ENCODE measurements at regions not wholly inside any gene's neighbourhood (a gene's known extent, or its start where the extent isn't known, plus 50 kb on each side); places are given as distances from the start of the nearest gene placed in this dataset.

DNA sequence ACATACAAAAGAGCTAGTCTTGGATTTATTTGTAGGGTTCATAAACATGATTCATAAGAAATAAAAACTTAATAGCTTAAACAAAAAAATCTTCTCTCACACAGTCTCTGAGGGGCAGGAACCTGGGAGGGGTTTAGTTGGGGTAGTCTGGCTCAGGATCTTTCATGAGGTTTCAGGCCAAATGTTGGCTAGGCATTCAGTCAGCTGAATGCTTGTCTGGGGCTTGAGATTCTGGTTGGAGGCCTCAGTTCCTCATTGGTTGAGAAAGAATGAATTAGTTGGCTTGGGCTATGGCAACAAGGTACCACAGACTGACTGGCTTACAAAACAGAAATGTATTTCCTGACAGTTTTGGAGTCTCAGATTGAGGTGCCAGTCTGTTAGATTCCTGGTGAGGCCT is 74.3 kb downstream of the ANKRD7 start:
- no peaks in the 10 kb centered on the region for H3K9me2 ChIP-seq (ENCODE audit: insufficient read depth, low read length)
- H3K9me3 ChIP-seq (ENCODE audit: low read length): no peaks in the 10 kb centered on the region
- H3K4me3 ChIP-seq (ENCODE audit: low read length): no peak overlapping the region
- H3K27ac ChIP-seq (ENCODE audit: low read length): no peak overlapping the region
- no peaks in the 10 kb centered on the region for H3K27me3 ChIP-seq (ENCODE audit: insufficient read depth, low read depth, low read length)
- H3K9ac ChIP-seq (ENCODE audit: low read length): no peak overlapping the region
- TF ChIP-seq MXI1 (conservative IDR thresholded peaks at IDR 0.05; ENCODE audit: poor library complexity, severe bottlenecking): no peak
- TF ChIP-seq TAF1 (IDR thresholded peaks at IDR 0.05; ENCODE audit: low read depth): no peak
- TF ChIP-seq, protein P1, sequence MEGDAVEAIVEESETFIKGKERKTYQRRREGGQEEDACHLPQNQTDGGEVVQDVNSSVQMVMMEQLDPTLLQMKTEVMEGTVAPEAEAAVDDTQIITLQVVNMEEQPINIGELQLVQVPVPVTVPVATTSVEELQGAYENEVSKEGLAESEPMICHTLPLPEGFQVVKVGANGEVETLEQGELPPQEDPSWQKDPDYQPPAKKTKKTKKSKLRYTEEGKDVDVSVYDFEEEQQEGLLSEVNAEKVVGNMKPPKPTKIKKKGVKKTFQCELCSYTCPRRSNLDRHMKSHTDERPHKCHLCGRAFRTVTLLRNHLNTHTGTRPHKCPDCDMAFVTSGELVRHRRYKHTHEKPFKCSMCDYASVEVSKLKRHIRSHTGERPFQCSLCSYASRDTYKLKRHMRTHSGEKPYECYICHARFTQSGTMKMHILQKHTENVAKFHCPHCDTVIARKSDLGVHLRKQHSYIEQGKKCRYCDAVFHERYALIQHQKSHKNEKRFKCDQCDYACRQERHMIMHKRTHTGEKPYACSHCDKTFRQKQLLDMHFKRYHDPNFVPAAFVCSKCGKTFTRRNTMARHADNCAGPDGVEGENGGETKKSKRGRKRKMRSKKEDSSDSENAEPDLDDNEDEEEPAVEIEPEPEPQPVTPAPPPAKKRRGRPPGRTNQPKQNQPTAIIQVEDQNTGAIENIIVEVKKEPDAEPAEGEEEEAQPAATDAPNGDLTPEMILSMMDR (IDR thresholded peaks at IDR 0.05; ENCODE audit: poor library complexity, severe bottlenecking): no peak
- TF ChIP-seq RAD21 (conservative IDR thresholded peaks at IDR 0.05): no peak
- no peak for TF ChIP-seq EZH2 (IDR thresholded peaks at IDR 0.05; ENCODE audit: borderline replicate concordance, insufficient read depth, low read length, poor library complexity, severe bottlenecking)
- TF ChIP-seq, protein P2, sequence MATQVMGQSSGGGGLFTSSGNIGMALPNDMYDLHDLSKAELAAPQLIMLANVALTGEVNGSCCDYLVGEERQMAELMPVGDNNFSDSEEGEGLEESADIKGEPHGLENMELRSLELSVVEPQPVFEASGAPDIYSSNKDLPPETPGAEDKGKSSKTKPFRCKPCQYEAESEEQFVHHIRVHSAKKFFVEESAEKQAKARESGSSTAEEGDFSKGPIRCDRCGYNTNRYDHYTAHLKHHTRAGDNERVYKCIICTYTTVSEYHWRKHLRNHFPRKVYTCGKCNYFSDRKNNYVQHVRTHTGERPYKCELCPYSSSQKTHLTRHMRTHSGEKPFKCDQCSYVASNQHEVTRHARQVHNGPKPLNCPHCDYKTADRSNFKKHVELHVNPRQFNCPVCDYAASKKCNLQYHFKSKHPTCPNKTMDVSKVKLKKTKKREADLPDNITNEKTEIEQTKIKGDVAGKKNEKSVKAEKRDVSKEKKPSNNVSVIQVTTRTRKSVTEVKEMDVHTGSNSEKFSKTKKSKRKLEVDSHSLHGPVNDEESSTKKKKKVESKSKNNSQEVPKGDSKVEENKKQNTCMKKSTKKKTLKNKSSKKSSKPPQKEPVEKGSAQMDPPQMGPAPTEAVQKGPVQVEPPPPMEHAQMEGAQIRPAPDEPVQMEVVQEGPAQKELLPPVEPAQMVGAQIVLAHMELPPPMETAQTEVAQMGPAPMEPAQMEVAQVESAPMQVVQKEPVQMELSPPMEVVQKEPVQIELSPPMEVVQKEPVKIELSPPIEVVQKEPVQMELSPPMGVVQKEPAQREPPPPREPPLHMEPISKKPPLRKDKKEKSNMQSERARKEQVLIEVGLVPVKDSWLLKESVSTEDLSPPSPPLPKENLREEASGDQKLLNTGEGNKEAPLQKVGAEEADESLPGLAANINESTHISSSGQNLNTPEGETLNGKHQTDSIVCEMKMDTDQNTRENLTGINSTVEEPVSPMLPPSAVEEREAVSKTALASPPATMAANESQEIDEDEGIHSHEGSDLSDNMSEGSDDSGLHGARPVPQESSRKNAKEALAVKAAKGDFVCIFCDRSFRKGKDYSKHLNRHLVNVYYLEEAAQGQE (IDR thresholded peaks at IDR 0.05; ENCODE audit: borderline replicate concordance): no peak
- H4K20me1 ChIP-seq (ENCODE audit: insufficient read depth): no peaks in the 10 kb centered on the region
- no peak overlapping the region for H2AFZ ChIP-seq (ENCODE audit: low read depth, low read length)
- no peaks in the 10 kb centered on the region for H3K36me3 ChIP-seq (ENCODE audit: insufficient read depth, low read length)
- no peaks in the 10 kb centered on the region for H3F3A ChIP-seq (ENCODE audit: insufficient read depth, low read length, poor library complexity, severe bottlenecking)
- no peaks in the 10 kb centered on the region for H3K79me2 ChIP-seq (replicated peaks; ENCODE audit: insufficient read depth, low read length)
- H3K4me2 ChIP-seq (ENCODE audit: low read length): no peak overlapping the region

DNA sequence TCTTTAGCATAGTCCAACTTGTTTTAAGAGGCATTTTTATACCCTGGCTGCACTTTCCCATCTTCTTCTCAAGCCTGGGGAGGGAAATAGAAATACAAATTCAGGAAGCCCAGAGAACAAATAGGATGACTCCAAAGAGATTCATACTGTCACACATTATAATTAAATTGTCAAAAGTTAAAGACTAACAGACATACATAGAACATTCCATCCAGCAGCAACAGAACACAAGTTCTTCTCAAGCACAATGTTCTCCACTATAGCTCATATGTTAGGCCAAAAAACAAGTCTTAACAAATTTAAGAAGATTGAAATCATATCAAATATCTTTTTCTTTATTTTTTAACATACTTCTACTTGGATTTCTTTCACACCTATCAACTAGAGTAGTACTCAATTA is 75.7 kb downstream of the ANKRD7 start:
- no peak for TF ChIP-seq EP300 (conservative IDR thresholded peaks at IDR 0.05; ENCODE audit: poor library complexity, severe bottlenecking)
- no peak for TF ChIP-seq SMC3 (conservative IDR thresholded peaks at IDR 0.05; ENCODE audit: poor library complexity)
- TF ChIP-seq, protein P1 (IDR thresholded peaks at IDR 0.05; ENCODE audit: poor library complexity, severe bottlenecking): no peak
- TF ChIP-seq RAD21 (conservative IDR thresholded peaks at IDR 0.05): no peak
- no peak for TF ChIP-seq EZH2 (IDR thresholded peaks at IDR 0.05; ENCODE audit: borderline replicate concordance, insufficient read depth, low read length, poor library complexity, severe bottlenecking)
- no peak for TF ChIP-seq MXI1 (conservative IDR thresholded peaks at IDR 0.05; ENCODE audit: poor library complexity, severe bottlenecking)
- no peak for TF ChIP-seq POLR2AphosphoS5 (IDR thresholded peaks at IDR 0.05)
- TF ChIP-seq, protein P2 (IDR thresholded peaks at IDR 0.05; ENCODE audit: borderline replicate concordance): no peak
- no peak for TF ChIP-seq TAF1 (IDR thresholded peaks at IDR 0.05; ENCODE audit: low read depth)
- H3K27me3 ChIP-seq (ENCODE audit: insufficient read depth, low read depth, low read length): no peaks in the 10 kb centered on the region
- H3K79me2 ChIP-seq (replicated peaks; ENCODE audit: insufficient read depth, low read length): no peaks in the 10 kb centered on the region
- no peaks in the 10 kb centered on the region for H3K36me3 ChIP-seq (ENCODE audit: insufficient read depth, low read length)
- no peaks in the 10 kb centered on the region for H3K9me3 ChIP-seq (ENCODE audit: low read length)
- H3K4me2 ChIP-seq (ENCODE audit: low read length): no peak overlapping the region
- H3K4me3 ChIP-seq (ENCODE audit: low read length): no peak overlapping the region
- H4K20me1 ChIP-seq (ENCODE audit: insufficient read depth): no peaks in the 10 kb centered on the region
- no peak overlapping the region for H3K9ac ChIP-seq (ENCODE audit: low read length)
- H3F3A ChIP-seq (ENCODE audit: insufficient read depth, low read length, poor library complexity, severe bottlenecking): no peaks in the 10 kb centered on the region
- no peak overlapping the region for H2AFZ ChIP-seq (ENCODE audit: low read depth, low read length)
- no peaks in the 10 kb centered on the region for H3K9me2 ChIP-seq (ENCODE audit: insufficient read depth, low read length)
- no peak overlapping the region for H3K27ac ChIP-seq (ENCODE audit: low read length)

Measured in neural cell (in vitro differentiated cells).